22Rv1 (cell line): ENCODE measurements at regions not wholly inside any gene's neighbourhood (a gene's known extent, or its start where the extent isn't known, plus 50 kb on each side); places are given as distances from the start of the nearest gene placed in this dataset.

Experiments
- CTCF ChIP-seq: fragments of 450-650 bp; IDR thresholded peaks from 2 replicates; pipeline ENCODE4 v1.5.1; 2017; ENCODE audit warnings: mild to moderate bottlenecking
- ZFX ChIP-seq: fragments of 450-650 bp; IDR thresholded peaks from 2 replicates; pipeline ENCODE4 v1.6.1; 2017; ENCODE audit warnings: antibody characterized with exemption, borderline replicate concordance

- TF ChIP-seq CTCF (no peak), ZFX (no peak)
These were observed 161.8 kb upstream of the IQSEC1 start for GRCh38 chr3:13235079-13235478.
